COR-L47 (cell line): ENCODE measurements at regions not wholly inside any gene's neighbourhood (a gene's known extent, or its start where the extent isn't known, plus 50 kb on each side); places are given as distances from the start of the nearest gene placed in this dataset.

Experiments
- DNase-seq: peaks from one replicate; lab custom pipeline; 2025; lab: John Stamatoyannopoulos, UW

DNA sequence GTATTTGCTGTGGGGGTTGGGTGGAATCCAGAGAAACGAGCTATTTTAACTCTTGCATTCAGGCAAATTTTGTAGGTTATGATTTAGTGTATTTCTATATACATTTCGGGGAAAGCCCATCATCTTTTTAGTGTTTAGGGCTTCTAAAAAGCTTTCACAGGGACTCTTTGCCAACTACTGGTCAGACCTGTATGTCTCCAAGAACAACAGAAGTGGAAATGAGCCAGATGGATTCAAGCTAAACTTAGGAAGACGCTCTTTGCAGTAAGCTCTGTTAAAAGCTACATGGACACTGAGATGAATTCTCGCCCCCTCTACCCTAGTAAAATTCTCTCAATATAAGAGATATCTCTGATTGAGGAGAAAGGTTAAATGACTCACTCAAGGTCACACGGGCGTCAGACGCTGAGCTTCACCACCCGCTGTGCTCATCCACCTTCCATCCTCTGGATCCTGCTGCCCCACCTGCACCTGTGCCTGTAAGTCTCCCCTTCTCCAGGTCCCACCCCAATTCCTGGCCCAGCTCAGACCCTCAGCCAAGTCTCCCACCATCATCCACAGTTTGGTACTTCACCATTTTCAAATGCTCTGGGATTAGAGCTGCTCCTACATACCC lies 85.6 kb downstream of the MARCHF4 start:
- DNase-seq = no peak

- no peak for DNase-seq
Measured at GRCh38 chr2:216285701-216286100, 86.6 kb downstream of the MARCHF4 start.

DNA sequence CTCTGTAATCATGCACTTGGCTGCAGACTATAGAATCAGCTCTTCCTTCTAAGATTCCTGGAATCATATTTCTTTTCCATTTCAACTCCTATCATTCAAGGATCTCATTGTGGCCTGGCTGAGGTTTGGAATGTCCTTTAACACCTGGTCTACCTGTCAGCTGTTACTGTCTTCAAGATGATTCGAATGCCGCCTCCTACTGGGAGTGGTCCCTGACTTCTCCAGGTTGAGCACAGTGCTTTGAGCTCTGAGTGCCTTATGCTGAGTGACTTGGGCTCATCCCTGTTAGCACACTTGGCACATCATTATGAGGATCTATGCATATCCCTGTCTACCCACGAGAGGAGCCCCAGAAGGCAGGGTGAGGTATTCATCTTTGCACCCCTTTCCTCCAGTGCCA lies 87.6 kb downstream of the MARCHF4 start:
- DNase-seq = no peak

DNA sequence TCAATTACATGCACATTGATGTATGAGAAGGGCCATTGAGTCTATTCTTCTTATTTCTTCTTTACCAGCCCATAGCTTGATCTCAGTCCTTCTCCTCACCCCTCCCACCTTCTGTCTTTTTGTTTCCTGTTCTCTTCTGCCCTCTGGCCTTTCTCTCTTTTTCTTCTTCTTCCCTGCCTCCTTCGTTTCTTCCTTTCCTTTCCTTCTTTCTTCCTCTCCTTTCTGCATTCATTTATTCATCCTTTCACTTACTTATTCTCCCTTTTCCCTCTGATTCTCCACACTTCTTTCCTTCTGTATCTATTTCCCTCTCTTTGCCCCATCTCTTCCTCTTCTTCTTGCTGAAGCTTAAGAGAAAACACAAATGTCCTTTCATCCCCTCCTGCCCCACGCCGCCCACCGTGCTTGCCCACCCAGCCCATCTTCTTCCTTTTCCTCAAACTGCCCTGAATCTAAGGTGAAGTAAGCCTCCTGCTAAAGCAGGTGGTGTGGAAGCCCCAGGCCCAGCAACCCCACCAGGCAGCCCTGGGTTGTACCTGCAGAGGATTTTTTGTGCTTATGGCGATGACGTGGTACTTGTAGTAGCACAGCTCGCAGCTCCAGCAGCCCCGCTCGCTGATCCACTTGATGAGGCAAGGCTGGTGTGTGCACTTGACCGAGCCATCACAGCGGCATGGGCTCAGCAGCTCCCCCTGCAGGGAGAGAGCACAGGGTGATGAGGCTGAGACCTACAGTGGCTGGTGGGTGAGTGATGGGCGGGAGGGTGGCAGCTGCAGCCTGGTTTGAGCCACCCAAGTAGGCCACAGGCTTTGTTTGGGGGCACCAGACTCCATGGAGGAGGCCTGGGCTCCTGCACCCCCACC lies 89.0 kb downstream of the MARCHF4 start:
- no peak for DNase-seq

DNA sequence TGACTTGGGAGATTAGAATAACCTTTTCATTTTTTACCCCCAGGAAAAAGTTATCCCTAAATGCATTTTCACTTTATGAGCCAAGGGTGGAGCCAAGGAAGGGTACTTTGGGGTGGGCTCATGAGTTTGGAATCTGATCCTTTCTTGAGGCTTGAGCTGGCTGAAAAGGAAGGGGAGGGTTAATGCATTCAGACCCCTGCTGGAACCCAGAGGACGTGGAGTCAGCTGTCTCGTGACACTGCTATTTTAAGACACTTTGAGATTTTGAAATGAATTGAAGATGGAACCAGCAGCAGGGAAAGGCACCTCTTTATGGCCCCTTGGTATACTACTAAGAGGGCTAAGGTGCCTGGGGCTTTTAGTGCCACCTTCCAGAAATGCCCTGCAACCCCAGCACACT lies 90.4 kb downstream of the MARCHF4 start:
- DNase-seq = no peak

DNA sequence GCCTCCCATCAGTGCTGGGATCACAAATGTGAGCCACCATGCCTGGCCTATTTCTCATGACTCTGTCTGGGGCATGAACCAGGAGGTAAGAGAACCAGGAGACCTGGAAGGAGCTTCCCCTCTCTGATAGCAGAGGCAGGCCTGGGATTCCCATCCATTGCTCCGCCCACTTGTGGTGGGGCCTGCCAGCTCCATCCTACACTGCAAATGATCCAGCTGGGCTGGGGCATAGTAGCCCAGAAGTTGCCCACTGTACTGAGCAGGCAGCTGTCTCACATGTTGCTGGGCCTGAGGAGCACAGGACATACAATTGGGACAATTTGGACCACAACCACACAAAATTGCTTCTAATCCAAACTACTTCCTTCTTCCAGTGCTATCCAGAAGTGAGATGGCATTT lies 91.0 kb downstream of the MARCHF4 start:
- no peak for DNase-seq

DNA sequence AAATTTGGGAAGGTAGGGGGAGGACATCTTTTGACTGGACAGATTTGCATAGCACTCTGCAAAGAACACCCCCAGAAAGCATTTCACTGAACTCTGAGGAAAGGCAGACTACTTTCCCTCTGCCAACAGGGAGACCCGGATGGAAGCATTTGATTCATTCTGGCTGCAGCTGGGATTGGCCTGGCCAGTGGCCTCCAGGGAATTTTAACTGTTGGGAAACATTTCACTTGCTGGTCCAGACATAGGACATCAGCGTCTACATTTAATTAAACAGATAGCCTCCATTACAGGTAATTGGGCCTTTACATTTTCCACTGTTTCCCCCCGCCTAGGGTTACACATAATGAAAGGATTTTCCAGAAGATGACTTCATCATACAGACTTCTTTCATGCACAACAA lies 92.8 kb downstream of the MARCHF4 start:
- DNase-seq = no peak

GRCh38 chr2:216279031-216279430 lies 93.3 kb downstream of the MARCHF4 start:
- DNase-seq = no peak

- no peak for DNase-seq
Measured at GRCh38 chr2:216275890-216276289, 96.4 kb downstream of the MARCHF4 start.

DNA sequence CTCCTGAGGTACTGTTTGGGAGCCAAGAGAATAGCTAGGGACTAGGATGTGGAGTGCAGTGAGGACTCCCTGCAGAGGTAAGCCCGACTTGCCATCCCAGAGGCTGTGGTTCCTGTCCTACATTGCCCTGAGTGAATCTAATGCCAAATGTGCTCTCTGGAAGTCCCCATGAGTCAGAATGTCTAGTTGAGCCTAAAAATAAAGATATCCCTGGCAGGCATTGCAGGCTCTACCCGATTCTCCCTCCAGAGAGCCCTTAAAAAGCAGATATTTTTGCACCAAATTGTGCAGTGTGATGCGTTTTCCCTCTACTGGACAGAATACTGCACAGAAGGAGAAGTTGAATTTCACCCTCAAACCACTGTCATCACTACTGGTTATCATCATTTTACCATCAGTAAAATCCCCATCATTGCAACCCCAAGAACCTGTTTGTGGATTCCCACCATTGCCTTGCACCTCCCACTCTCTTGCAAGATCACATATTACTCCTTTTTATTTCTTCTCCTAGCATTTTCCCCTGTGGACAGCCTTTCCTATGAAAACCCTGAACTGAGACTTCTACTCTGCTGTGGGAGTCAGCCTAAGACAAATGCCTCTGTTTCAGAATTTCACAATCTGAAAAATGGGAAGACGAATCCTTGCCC lies 98.0 kb downstream of the MARCHF4 start:
- DNase-seq = no peak

GRCh38 chr2:216261042-216261537 lies 111.2 kb downstream of the MARCHF4 start:
- DNase-seq = no peak

DNA sequence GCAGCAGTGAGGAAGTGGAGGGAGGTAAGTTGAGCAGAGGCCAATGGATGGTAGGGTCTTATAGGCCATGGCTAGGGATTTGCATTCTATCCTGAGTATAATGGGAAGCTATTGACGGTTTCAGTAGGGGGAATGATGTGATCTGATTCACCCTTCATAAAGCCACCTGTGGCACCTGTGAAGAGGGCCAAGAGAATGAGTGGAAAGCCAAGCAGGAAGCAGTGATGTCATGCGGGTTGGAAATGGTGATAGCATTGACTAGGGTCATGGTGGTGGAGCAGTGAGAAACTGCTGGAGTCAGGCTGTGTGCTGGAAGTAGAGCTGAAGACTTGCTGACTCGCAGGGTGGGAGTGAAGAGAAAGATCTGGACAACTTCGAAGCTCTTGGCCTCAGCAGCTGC lies 111.7 kb downstream of the MARCHF4 start:
- no peak for DNase-seq

DNA sequence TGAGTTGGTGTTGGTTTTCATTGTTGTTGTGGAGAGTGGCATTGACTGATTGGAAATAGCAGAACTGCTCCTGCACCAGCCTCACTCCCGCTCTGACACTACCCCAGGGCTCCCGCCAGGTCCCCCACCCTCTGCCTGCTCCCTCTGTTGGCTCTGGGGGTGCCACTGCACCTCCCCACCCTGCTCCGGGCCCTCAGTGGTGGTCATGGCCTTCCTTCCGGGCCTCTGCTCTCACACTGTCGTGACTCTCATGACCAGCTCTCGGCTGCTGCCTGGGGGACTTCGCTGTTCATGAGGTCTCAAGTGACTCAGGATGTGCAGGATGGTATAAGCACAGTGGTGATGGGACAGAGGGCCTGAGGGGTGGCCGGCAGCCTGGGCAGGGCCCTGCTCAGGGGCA lies 113.2 kb downstream of the MARCHF4 start:
- DNase-seq = no peak

DNA sequence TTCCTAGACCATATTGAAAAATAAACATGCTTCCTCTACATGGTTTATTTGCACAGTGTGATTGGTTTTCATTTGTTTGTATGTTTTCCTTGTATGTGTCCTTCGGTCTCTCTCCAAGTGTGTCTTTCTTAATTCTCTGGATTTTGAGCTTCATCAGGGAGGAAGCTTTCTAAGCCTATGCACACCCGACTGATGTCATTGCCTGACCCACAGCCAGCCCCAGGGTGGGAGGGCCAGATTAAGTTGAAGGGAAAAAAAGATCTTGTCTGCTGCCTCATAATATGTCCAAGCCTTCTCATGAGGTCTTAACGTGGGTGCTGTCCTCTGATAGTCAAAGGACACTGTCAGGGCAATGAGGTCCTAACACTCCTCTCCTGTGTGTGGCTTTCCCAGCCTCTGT lies 115.2 kb downstream of the MARCHF4 start:
- DNase-seq = no peak
